ENCODE measurements at regions not wholly inside any gene's neighbourhood (a gene's known extent, or its start where the extent isn't known, plus 50 kb on each side); places are given as distances from the start of the nearest gene placed in this dataset.

GRCh38 chr9:86756576-86757381 is 190.5 kb downstream of the GAS1 start:
- no peak for DNase-seq

- DNase-seq: no peak
Observed at GRCh38 chr9:86755561-86755941, 191.8 kb downstream of the GAS1 start.

GRCh38 chr9:86754581-86755560 is 192.4 kb downstream of the GAS1 start:
- DNase-seq: no peak

- DNase-seq: no peak
Observed at GRCh38 chr9:86753836-86754235, 193.5 kb downstream of the GAS1 start.

- no peak for DNase-seq
Observed at GRCh38 chr9:86752733-86753132, 194.6 kb downstream of the GAS1 start.

GRCh38 chr9:86751956-86752355 is 195.3 kb downstream of the GAS1 start:
- DNase-seq: no peak

- DNase-seq: no peak
Observed at GRCh38 chr9:86751207-86751606, 196.1 kb downstream of the GAS1 start.

GRCh38 chr9:86749894-86750255 is 197.4 kb downstream of the GAS1 start:
- DNase-seq: no peak

GRCh38 chr9:86749161-86749893 is 198.0 kb downstream of the GAS1 start:
- no peak for DNase-seq

- DNase-seq: no peak
Observed at GRCh38 chr9:86747711-86748110, 199.6 kb downstream of the GAS1 start.

- DNase-seq: no peak
Observed at GRCh38 chr9:86741311-86742208, 205.7 kb downstream of the GAS1 start.

GRCh38 chr9:86735772-86736458 is 211.4 kb downstream of the GAS1 start:
- no peak for DNase-seq

- no peak for DNase-seq
Observed at GRCh38 chr9:86734771-86735170, 212.5 kb downstream of the GAS1 start.

- no peak for DNase-seq
Observed at GRCh38 chr9:86733929-86734328, 213.4 kb downstream of the GAS1 start.

- DNase-seq: no peak
Observed at GRCh38 chr9:86732514-86733171, 214.7 kb downstream of the GAS1 start.

- no peak for DNase-seq
Observed at GRCh38 chr9:86731511-86732063, 215.7 kb downstream of the GAS1 start.

GRCh38 chr9:86730163-86730928 is 217.0 kb downstream of the GAS1 start:
- no peak for DNase-seq

GRCh38 chr9:86724529-86724928 is 222.8 kb downstream of the GAS1 start:
- DNase-seq: no peak

- DNase-seq: peak; percentile 3
Observed at GRCh38 chr9:86723346-86723745, 224.0 kb downstream of the GAS1 start.

- no peak for DNase-seq
Observed at GRCh38 chr9:86722706-86723075, 224.6 kb downstream of the GAS1 start.
